ENCODE measurements at regions not wholly inside any gene's neighbourhood (a gene's known extent, or its start where the extent isn't known, plus 50 kb on each side); places are given as distances from the start of the nearest gene placed in this dataset.

GRCh38 chr4:38317041-38317674 lies 346.8 kb upstream of the KLF3 start (continued):
- TF ChIP-seq NR0B1 (IDR thresholded peaks at IDR 0.05; ENCODE audit: partially characterized antibody) (no peak), ZNF655 (CRISPR knock-in tag; IDR thresholded peaks at IDR 0.05) (no peak), XRCC3 (IDR thresholded peaks at IDR 0.05) (no peak), CEBPG (CRISPR knock-in tag; IDR thresholded peaks at IDR 0.05) (no peak), CEBPG (tag; conservative IDR thresholded peaks at IDR 0.05 in 1 of 2, IDR thresholded peaks at IDR 0.05 in 1 of 2) (no peak), MEF2D (tag; conservative IDR thresholded peaks at IDR 0.05; ENCODE audit: low read depth) (peak; percentile 75), ZBTB11 (CRISPR knock-in tag; IDR thresholded peaks at IDR 0.05) (peak in 1 of 3 experiments; percentile 47; a peak in 1 of 6 replicates), COPS2 (conservative IDR thresholded peaks at IDR 0.05) (no peak), FOXA1 (IDR thresholded peaks at IDR 0.05; ENCODE audit: borderline replicate concordance) (no peak), ARNT (IDR thresholded peaks at IDR 0.05) (no peak), TAF9B (IDR thresholded peaks at IDR 0.05; ENCODE audit: partially characterized antibody) (no peak), MCM2 (IDR thresholded peaks at IDR 0.05; ENCODE audit: low read depth) (no peak), ESRRA (IDR thresholded peaks at IDR 0.05; ENCODE audit: borderline replicate concordance, low read depth) (no peak), IRF1 (CRISPR knock-in tag; IDR thresholded peaks at IDR 0.05; ENCODE audit: borderline replicate concordance) (no peak)
- TF ChIP-seq, protein P1, sequence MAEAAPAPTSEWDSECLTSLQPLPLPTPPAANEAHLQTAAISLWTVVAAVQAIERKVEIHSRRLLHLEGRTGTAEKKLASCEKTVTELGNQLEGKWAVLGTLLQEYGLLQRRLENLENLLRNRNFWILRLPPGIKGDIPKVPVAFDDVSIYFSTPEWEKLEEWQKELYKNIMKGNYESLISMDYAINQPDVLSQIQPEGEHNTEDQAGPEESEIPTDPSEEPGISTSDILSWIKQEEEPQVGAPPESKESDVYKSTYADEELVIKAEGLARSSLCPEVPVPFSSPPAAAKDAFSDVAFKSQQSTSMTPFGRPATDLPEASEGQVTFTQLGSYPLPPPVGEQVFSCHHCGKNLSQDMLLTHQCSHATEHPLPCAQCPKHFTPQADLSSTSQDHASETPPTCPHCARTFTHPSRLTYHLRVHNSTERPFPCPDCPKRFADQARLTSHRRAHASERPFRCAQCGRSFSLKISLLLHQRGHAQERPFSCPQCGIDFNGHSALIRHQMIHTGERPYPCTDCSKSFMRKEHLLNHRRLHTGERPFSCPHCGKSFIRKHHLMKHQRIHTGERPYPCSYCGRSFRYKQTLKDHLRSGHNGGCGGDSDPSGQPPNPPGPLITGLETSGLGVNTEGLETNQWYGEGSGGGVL (CRISPR knock-in tag; IDR thresholded peaks at IDR 0.05): peak; percentile 77
- TF ChIP-seq, protein P2, sequence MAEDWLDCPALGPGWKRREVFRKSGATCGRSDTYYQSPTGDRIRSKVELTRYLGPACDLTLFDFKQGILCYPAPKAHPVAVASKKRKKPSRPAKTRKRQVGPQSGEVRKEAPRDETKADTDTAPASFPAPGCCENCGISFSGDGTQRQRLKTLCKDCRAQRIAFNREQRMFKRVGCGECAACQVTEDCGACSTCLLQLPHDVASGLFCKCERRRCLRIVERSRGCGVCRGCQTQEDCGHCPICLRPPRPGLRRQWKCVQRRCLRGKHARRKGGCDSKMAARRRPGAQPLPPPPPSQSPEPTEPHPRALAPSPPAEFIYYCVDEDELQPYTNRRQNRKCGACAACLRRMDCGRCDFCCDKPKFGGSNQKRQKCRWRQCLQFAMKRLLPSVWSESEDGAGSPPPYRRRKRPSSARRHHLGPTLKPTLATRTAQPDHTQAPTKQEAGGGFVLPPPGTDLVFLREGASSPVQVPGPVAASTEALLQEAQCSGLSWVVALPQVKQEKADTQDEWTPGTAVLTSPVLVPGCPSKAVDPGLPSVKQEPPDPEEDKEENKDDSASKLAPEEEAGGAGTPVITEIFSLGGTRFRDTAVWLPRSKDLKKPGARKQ (CRISPR knock-in tag; IDR thresholded peaks at IDR 0.05): 0 out of 2 replicates have a peak, but pooled peaks have one; percentile 43

Data from K562 (cell line).